WTC11 (cell line): ENCODE measurements at regions not wholly inside any gene's neighbourhood (a gene's known extent, or its start where the extent isn't known, plus 50 kb on each side); places are given as distances from the start of the nearest gene placed in this dataset.

Experiments used
- ATAC-seq: fragments of 200-7000 bp; cut with Tn5 transposase; 2 replicates; pipeline ENCODE4 v1.10.0; 2021; ENCODE audit warnings: mild to moderate bottlenecking, moderate library complexity
- CTCF ChIA-PET: fragments of 300-600 bp; sonication (Branson Sonifier 250); formaldehyde crosslinking; loops from one replicate; lab custom pipeline; 2021; ENCODE audit warnings: antibody characterized with exemption; lab: Charles Lee
- POLR2A ChIA-PET: fragments of 350-600 bp; sonication (Branson Sonifier 250); formaldehyde crosslinking; loops from one replicate; lab custom pipeline; 2021; ENCODE audit warnings: antibody characterized with exemption; lab: Charles Lee
- DNase-seq: peaks from one replicate; pipeline ENCODE4 v3.0.0; 2021; ENCODE audit warnings: low spot score
- H3K27ac Mint-ChIP-seq: 2 replicates; pipeline ENCODE4 v1.8.0; 2021; ENCODE audit warnings: mixed read lengths
- H3K27me3 Mint-ChIP-seq: 2 replicates; pipeline ENCODE4 v1.8.0; 2021; ENCODE audit warnings: low read depth, mild to moderate bottlenecking, moderate library complexity, mixed read lengths
- H3K36me3 Mint-ChIP-seq: 2 replicates; pipeline ENCODE4 v1.8.0; 2021; ENCODE audit warnings: mixed read lengths
- H3K4me1 Mint-ChIP-seq: 2 replicates; pipeline ENCODE4 v1.8.0; 2022; ENCODE audit warnings: mixed read lengths
- H3K4me3 Mint-ChIP-seq: 2 replicates; pipeline ENCODE4 v1.8.0; 2021; ENCODE audit warnings: mild to moderate bottlenecking, moderate library complexity, mixed read lengths
- H3K9me3 Mint-ChIP-seq: 2 replicates; pipeline ENCODE4 v1.8.0; 2021; ENCODE audit warnings: mixed read lengths
- AFF4 ChIP-seq: sonication (generic); formaldehyde crosslinking; IDR thresholded peaks from 2 replicates; pipeline ENCODE4 v1.8.1; 2023; ENCODE audit warnings: mild to moderate bottlenecking, missing genetic modification reagents, borderline replicate concordance
- CREB1 ChIP-seq: sonication (generic); formaldehyde crosslinking; IDR thresholded peaks from 2 replicates; pipeline ENCODE4 v1.8.0; 2023; ENCODE audit warnings: mild to moderate bottlenecking, missing genetic modification reagents
- E2F5 ChIP-seq: sonication (generic); formaldehyde crosslinking; IDR thresholded peaks from 2 replicates; pipeline ENCODE4 v1.8.1; 2022; ENCODE audit warnings: mild to moderate bottlenecking, moderate library complexity, missing genetic modification reagents
- FOXK1 ChIP-seq: sonication (generic); formaldehyde crosslinking; IDR thresholded peaks from 2 replicates; pipeline ENCODE4 v1.8.0; 2022; ENCODE audit warnings: mild to moderate bottlenecking, moderate library complexity, missing genetic modification reagents
- GTF2I ChIP-seq: fragments of 250-450 bp; sonication (Bioruptor Pico); conservative IDR thresholded peaks from 2 replicates; pipeline ENCODE4 v1.4.0; 2021; ENCODE audit warnings: mild to moderate bottlenecking
- HMGXB4 ChIP-seq: sonication (generic); formaldehyde crosslinking; IDR thresholded peaks from 2 replicates; pipeline ENCODE4 v1.8.1; 2023; ENCODE audit warnings: mild to moderate bottlenecking, moderate library complexity, missing genetic modification reagents
- KAT7 ChIP-seq: sonication (generic); formaldehyde crosslinking; IDR thresholded peaks from 2 replicates; pipeline ENCODE4 v1.8.1; 2023; ENCODE audit warnings: missing genetic modification reagents, mild to moderate bottlenecking, borderline replicate concordance
- MAX ChIP-seq: sonication (generic); formaldehyde crosslinking; IDR thresholded peaks from 2 replicates; pipeline ENCODE4 v1.8.0; 2022; ENCODE audit warnings: mild to moderate bottlenecking, missing genetic modification reagents
- RELA ChIP-seq: sonication (generic); formaldehyde crosslinking; IDR thresholded peaks from 2 replicates; pipeline ENCODE4 v1.8.1; 2022; ENCODE audit warnings: missing genetic modification reagents, mild to moderate bottlenecking, borderline replicate concordance
- USF2 ChIP-seq: sonication (generic); formaldehyde crosslinking; IDR thresholded peaks from 2 replicates; pipeline ENCODE4 v1.8.1; 2023; ENCODE audit warnings: mild to moderate bottlenecking, missing genetic modification reagents, moderate library complexity
- ZNF121 ChIP-seq: sonication (generic); formaldehyde crosslinking; IDR thresholded peaks from 2 replicates; pipeline ENCODE4 v1.8.0; 2023; ENCODE audit warnings: missing genetic modification reagents
- ZNF232 ChIP-seq: sonication (generic); formaldehyde crosslinking; IDR thresholded peaks from 2 replicates; pipeline ENCODE4 v1.8.0; 2022; ENCODE audit warnings: mild to moderate bottlenecking, missing genetic modification reagents
- ZNF512 ChIP-seq: sonication (generic); formaldehyde crosslinking; IDR thresholded peaks from 2 replicates; pipeline ENCODE4 v1.8.1; 2022; ENCODE audit warnings: missing genetic modification reagents, borderline replicate concordance

GRCh38 chrX:69101683-69102251 lies 63.5 kb downstream of the PJA1 start:
- H3K4me1 Mint-ChIP-seq = peaks cover 11% of the 10 kb centered on the region
- TF ChIP-seq CREB1 (CRISPR knock-in tag) (no peak), KAT7 (no peak), ZNF121 (no peak), HMGXB4 (CRISPR knock-in tag) (no peak), ZNF512 (CRISPR knock-in tag) (no peak)
- DNase-seq (no peak), ATAC-seq (no peak)
- H3K27me3 Mint-ChIP-seq = no peaks in the 10 kb centered on the region
- no peak overlapping the region for H3K4me3 Mint-ChIP-seq
- no peaks in the 10 kb centered on the region for H3K9me3 Mint-ChIP-seq
- H3K27ac Mint-ChIP-seq = no peak overlapping the region
- POLR2A ChIA-PET = no interaction called here
- CTCF ChIA-PET = interaction anchor here (0.6 to 2.3 kb wide), 4 partner anchors 7 to 286 kb away, joined by 3 to 6 read pairs (median 5); no protein-coding TSS in a partner anchor
- no peaks in the 10 kb centered on the region for H3K36me3 Mint-ChIP-seq

GRCh38 chrX:69100478-69100877 lies 64.8 kb downstream of the PJA1 start:
- ChIA-PET POLR2A (no interaction called here), CTCF (interaction anchor here (0.5 to 2.3 kb wide), 3 partner anchors 31 to 287 kb away, joined by 3 to 6 read pairs (median 4); no protein-coding TSS in a partner anchor)
- no peak overlapping the region for H3K4me3 Mint-ChIP-seq
- no peaks in the 10 kb centered on the region for H3K9me3 Mint-ChIP-seq
- DNase-seq (no peak), ATAC-seq (no peak)
- H3K36me3 Mint-ChIP-seq = no peaks in the 10 kb centered on the region
- H3K4me1 Mint-ChIP-seq = peaks cover 6% of the 10 kb centered on the region; the same call in 1 of the 2 replicates
- no peak overlapping the region for H3K27ac Mint-ChIP-seq
- TF ChIP-seq E2F5 (CRISPR knock-in tag) (no peak), GTF2I (CRISPR knock-in tag) (no peak), AFF4 (CRISPR knock-in tag) (no peak), FOXK1 (CRISPR knock-in tag) (no peak), RELA (CRISPR knock-in tag) (no peak), ZNF232 (no peak), MAX (CRISPR knock-in tag) (no peak), USF2 (CRISPR knock-in tag) (no peak)
- no peaks in the 10 kb centered on the region for H3K27me3 Mint-ChIP-seq
